ENCODE measurements at regions not wholly inside any gene's neighbourhood (a gene's known extent, or its start where the extent isn't known, plus 50 kb on each side); places are given as distances from the start of the nearest gene placed in this dataset.

- no peak overlapping the region for H3K9ac ChIP-seq (ENCODE audit: low read length)
- peaks cover 95% of the 10 kb centered on the region for H3K27me3 ChIP-seq (ENCODE audit: low read length)
- H3K9me2 ChIP-seq (replicated peaks; ENCODE audit: low read length): no peaks in the 10 kb centered on the region
- H4K20me1 ChIP-seq (ENCODE audit: low read length): no peaks in the 10 kb centered on the region; the same call in 1 of the 2 replicates
- no peak overlapping the region for H2AFZ ChIP-seq (ENCODE audit: low read length)
- intact Hi-C loops (cut with micrococcal nuclease): no loop called here
- ChIA-PET POLR2A (ENCODE audit: unreplicated experiment) (no interaction called here), CTCF (interaction anchor here (0.6 to 2.5 kb wide), 3 partner anchors 15 to 206 kb away, joined by 3 to 9 read pairs (median 4); no protein-coding TSS in a partner anchor)
- DNase-seq (no peak), ATAC-seq (no peak)
- H3K4me1 ChIP-seq (ENCODE audit: insufficient read depth, low read length): no peaks in the 10 kb centered on the region
- H3K79me2 ChIP-seq (ENCODE audit: low read length): no peaks in the 10 kb centered on the region
- TF ChIP-seq CTCF (conservative IDR thresholded peaks at IDR 0.05; ENCODE audit: low read depth, low read length): no peak
- no peak for TF ChIP-seq EZH2phosphoT487 (IDR thresholded peaks at IDR 0.05; ENCODE audit: borderline replicate concordance, low read length)
- TF ChIP-seq EZH2 (IDR thresholded peaks at IDR 0.05; ENCODE audit: low read length, unreplicated experiment): no peak
- no TSS peak for BruUV-seq (replicated peaks)
- H3K36me3 ChIP-seq (ENCODE audit: low read depth, low read length): no peaks in the 10 kb centered on the region
- no peak overlapping the region for H3K4me3 ChIP-seq (ENCODE audit: low read length)
- no peak overlapping the region for H3K27ac ChIP-seq (ENCODE audit: low read length)
- no peaks in the 10 kb centered on the region for H3F3A ChIP-seq (ENCODE audit: low read length, unreplicated experiment)
- H3K9me3 ChIP-seq (ENCODE audit: low read length): no peaks in the 10 kb centered on the region
- no peak overlapping the region for H3K4me2 ChIP-seq (ENCODE audit: low read length)
Measured at GRCh38 chr17:79187186-79187585, 112.6 kb downstream of the ENGASE start.

- Histone ChIP-seq H2AFZ (ENCODE audit: low read length) (no peak overlapping the region), H3K27me3 (ENCODE audit: low read length) (peaks cover 95% of the 10 kb centered on the region), H3K9ac (ENCODE audit: low read length) (no peak overlapping the region), H3K9me2 (replicated peaks; ENCODE audit: low read length) (no peaks in the 10 kb centered on the region), H3F3A (ENCODE audit: low read length, unreplicated experiment) (no peaks in the 10 kb centered on the region), H3K4me2 (ENCODE audit: low read length) (no peak overlapping the region), H3K9me3 (ENCODE audit: low read length) (no peaks in the 10 kb centered on the region), H4K20me1 (ENCODE audit: low read length) (no peaks in the 10 kb centered on the region; the same call in 1 of the 2 replicates), H3K27ac (ENCODE audit: low read length) (no peak overlapping the region), H3K4me1 (ENCODE audit: insufficient read depth, low read length) (no peaks in the 10 kb centered on the region), H3K36me3 (ENCODE audit: low read depth, low read length) (no peaks in the 10 kb centered on the region), H3K4me3 (ENCODE audit: low read length) (no peak overlapping the region), H3K79me2 (ENCODE audit: low read length) (no peaks in the 10 kb centered on the region)
- ATAC-seq (no peak), DNase-seq (no peak)
- BruUV-seq (replicated peaks): no TSS peak
- TF ChIP-seq EZH2 (IDR thresholded peaks at IDR 0.05; ENCODE audit: low read length, unreplicated experiment) (no peak), EZH2phosphoT487 (IDR thresholded peaks at IDR 0.05; ENCODE audit: borderline replicate concordance, low read length) (no peak), CTCF (conservative IDR thresholded peaks at IDR 0.05; ENCODE audit: low read depth, low read length) (no peak)
- POLR2A ChIA-PET (ENCODE audit: unreplicated experiment): no interaction called here
- intact Hi-C loops (cut with micrococcal nuclease): no loop called here
- CTCF ChIA-PET: interaction anchor here (0.6 to 2.5 kb wide), 3 partner anchors 14 to 205 kb away, joined by 3 to 9 read pairs (median 4); no protein-coding TSS in a partner anchor
Measured at GRCh38 chr17:79186406-79186805, 111.8 kb downstream of the ENGASE start.

GRCh38 chr17:79185671-79186070 lies 111.0 kb downstream of the ENGASE start:
- Histone ChIP-seq H3K4me2 (ENCODE audit: low read length) (no peak overlapping the region), H2AFZ (ENCODE audit: low read length) (no peak overlapping the region), H3K36me3 (ENCODE audit: low read depth, low read length) (no peaks in the 10 kb centered on the region), H3K27me3 (ENCODE audit: low read length) (peaks cover 95% of the 10 kb centered on the region), H4K20me1 (ENCODE audit: low read length) (no peaks in the 10 kb centered on the region; the same call in 1 of the 2 replicates), H3K9me2 (replicated peaks; ENCODE audit: low read length) (no peaks in the 10 kb centered on the region), H3F3A (ENCODE audit: low read length, unreplicated experiment) (no peaks in the 10 kb centered on the region), H3K27ac (ENCODE audit: low read length) (no peak overlapping the region), H3K4me1 (ENCODE audit: insufficient read depth, low read length) (no peaks in the 10 kb centered on the region), H3K9me3 (ENCODE audit: low read length) (no peaks in the 10 kb centered on the region), H3K9ac (ENCODE audit: low read length) (no peak overlapping the region), H3K79me2 (ENCODE audit: low read length) (no peaks in the 10 kb centered on the region), H3K4me3 (ENCODE audit: low read length) (no peak overlapping the region)
- DNase-seq (no peak), ATAC-seq (no peak)
- CTCF ChIA-PET: no interaction called here
- BruUV-seq (replicated peaks): no TSS peak
- POLR2A ChIA-PET (ENCODE audit: unreplicated experiment): no interaction called here
- TF ChIP-seq EZH2 (IDR thresholded peaks at IDR 0.05; ENCODE audit: low read length, unreplicated experiment) (no peak), EZH2phosphoT487 (IDR thresholded peaks at IDR 0.05; ENCODE audit: borderline replicate concordance, low read length) (no peak), CTCF (conservative IDR thresholded peaks at IDR 0.05; ENCODE audit: low read depth, low read length) (no peak)
- intact Hi-C loops (cut with micrococcal nuclease): no loop called here
